HEK293T (cell line): ENCODE measurements at regions not wholly inside any gene's neighbourhood (a gene's known extent, or its start where the extent isn't known, plus 50 kb on each side); places are given as distances from the start of the nearest gene placed in this dataset.

Experiments
- ARNT ChIP-seq: fragments of 450-650 bp; IDR thresholded peaks from 2 replicates; pipeline ENCODE4 v1.6.1; 2017; ENCODE audit warnings: mild to moderate bottlenecking
- BHLHE40 ChIP-seq: fragments of 450-650 bp; IDR thresholded peaks from 2 replicates; pipeline ENCODE4 v1.6.1; 2016; ENCODE audit warnings: mild to moderate bottlenecking, moderate library complexity, borderline replicate concordance
- ELF4 ChIP-seq: fragments of 450-650 bp; IDR thresholded peaks from 2 replicates; pipeline ENCODE4 v1.6.1; 2017; ENCODE audit warnings: antibody characterized with exemption
- FOXA1 ChIP-seq: fragments of 450-650 bp; IDR thresholded peaks from 2 replicates; pipeline ENCODE4 v1.6.1; 2016; ENCODE audit warnings: mild to moderate bottlenecking
- FOXK2 ChIP-seq: fragments of 450-650 bp; IDR thresholded peaks from 2 replicates; pipeline ENCODE4 v1.6.1; 2016; ENCODE audit warnings: mild to moderate bottlenecking
- FOXM1 ChIP-seq: fragments of 450-650 bp; IDR thresholded peaks from 2 replicates; pipeline ENCODE4 v1.6.1; 2017; ENCODE audit warnings: mild to moderate bottlenecking, borderline replicate concordance
- NFRKB ChIP-seq: fragments of 450-650 bp; IDR thresholded peaks from 2 replicates; pipeline ENCODE4 v1.6.1; 2016; ENCODE audit warnings: mild to moderate bottlenecking, moderate library complexity
- SP1 ChIP-seq: fragments of 450-650 bp; IDR thresholded peaks from 2 replicates; pipeline ENCODE4 v1.6.1; 2017
- SUZ12 ChIP-seq: fragments of 450-650 bp; IDR thresholded peaks from 2 replicates; pipeline ENCODE4 v1.6.1; 2016; ENCODE audit warnings: mild to moderate bottlenecking
- TF ChIP-seq, protein P1 (sequence below): fragments of 450-650 bp; IDR thresholded peaks from 2 replicates; pipeline ENCODE4 v1.6.1; 2016

- no peak for TF ChIP-seq SP1
- TF ChIP-seq NFRKB, result no peak
- TF ChIP-seq ELF4, result no peak
- no peak for TF ChIP-seq FOXK2
- no peak for TF ChIP-seq SUZ12
- TF ChIP-seq FOXA1, result no peak
- TF ChIP-seq, protein P1, sequence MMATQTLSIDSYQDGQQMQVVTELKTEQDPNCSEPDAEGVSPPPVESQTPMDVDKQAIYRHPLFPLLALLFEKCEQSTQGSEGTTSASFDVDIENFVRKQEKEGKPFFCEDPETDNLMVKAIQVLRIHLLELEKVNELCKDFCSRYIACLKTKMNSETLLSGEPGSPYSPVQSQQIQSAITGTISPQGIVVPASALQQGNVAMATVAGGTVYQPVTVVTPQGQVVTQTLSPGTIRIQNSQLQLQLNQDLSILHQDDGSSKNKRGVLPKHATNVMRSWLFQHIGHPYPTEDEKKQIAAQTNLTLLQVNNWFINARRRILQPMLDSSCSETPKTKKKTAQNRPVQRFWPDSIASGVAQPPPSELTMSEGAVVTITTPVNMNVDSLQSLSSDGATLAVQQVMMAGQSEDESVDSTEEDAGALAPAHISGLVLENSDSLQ, result no peak
- no peak for TF ChIP-seq BHLHE40
- TF ChIP-seq ARNT, result no peak
- no peak for TF ChIP-seq FOXM1
Measured at GRCh38 chr1:88252745-88253144, 431.3 kb upstream of the PKN2 start.
